B cell (primary cell): ENCODE measurements at regions not wholly inside any gene's neighbourhood (a gene's known extent, or its start where the extent isn't known, plus 50 kb on each side); places are given as distances from the start of the nearest gene placed in this dataset.

Source experiments
- ATAC-seq: fragments of 200-7000 bp; cut with Tn5 transposase; one replicate; pipeline ENCODE4 v1.10.0; 2021; ENCODE audit warnings: low read depth, mild to moderate bottlenecking, moderate number of reproducible peaks, moderate library complexity
- CTCF ChIA-PET: fragments of 350-600 bp; sonication (Branson Sonifier 250); formaldehyde crosslinking; loops from one replicate; lab custom pipeline; 2021; ENCODE audit warnings: antibody characterized with exemption, inconsistent platforms; lab: Charles Lee
- POLR2A ChIA-PET: fragments of 350-600 bp; sonication (Branson Sonifier 250); formaldehyde crosslinking; loops from one replicate; lab custom pipeline; 2021; ENCODE audit warnings: antibody characterized with exemption; lab: Charles Lee
- DNase-seq: peaks from one replicate; pipeline ENCODE4 v3.0.0; 2013
- H2AFZ ChIP-seq: 2 replicates; pipeline ENCODE4 v1.6.1; 2012; ENCODE audit warnings: mild to moderate bottlenecking, low read depth, low read length; ENCODE audit not compliant: insufficient read depth, poor library complexity, severe bottlenecking
- H3K27ac ChIP-seq, 2 donors: 1 replicate in 1 of 2; 2 replicates in 1 of 2; pipeline ENCODE4 v1.5.1; 2012 to 2013; ENCODE audit warnings: low read length in 2 of 2, mild to moderate bottlenecking in 2 of 2, moderate library complexity in 1 of 2
- H3K27me3 ChIP-seq, 4 experiments: fragments of 200-600 bp in 1 of 4; sonication (generic) in 1 of 4; replicated peaks in 1 of 4; 1 replicate in 2 of 4; 2 replicates in 2 of 4; pipeline versions ENCODE4 v1.6.1 to v1.7.0; 2013 to 2016; ENCODE audit warnings: low read length in 3 of 4, mild to moderate bottlenecking in 2 of 4, mixed read lengths in 1 of 4, moderate library complexity in 1 of 4; ENCODE audit not compliant: insufficient read depth in 4 of 4, control insufficient read depth in 3 of 4; ENCODE audit errors: control extremely low read depth in 1 of 4
- H3K36me3 ChIP-seq, 2 experiments: replicated peaks in 1 of 2; 1 replicate in 1 of 2; 2 replicates in 1 of 2; pipeline versions ENCODE4 v1.6.1 to v1.7.1; 2013; ENCODE audit warnings: low read length in 1 of 2; ENCODE audit not compliant: insufficient read depth in 2 of 2, control insufficient read depth in 1 of 2; ENCODE audit errors: control extremely low read depth in 1 of 2, extremely low read depth in 1 of 2
- H3K4me1 ChIP-seq, 2 donors: fragments of 200-600 bp in 1 of 2; sonication (generic) in 1 of 2; 1 replicate in 1 of 2; 2 replicates in 1 of 2; pipeline versions ENCODE4 v1.5.1 to v1.6.1; 2013 to 2017; ENCODE audit warnings: low read length in 2 of 2; ENCODE audit not compliant: control insufficient read depth in 2 of 2, insufficient read depth in 2 of 2
- H3K4me2 ChIP-seq: replicated peaks from 2 replicates; pipeline ENCODE3; 2012; ENCODE audit warnings: mild to moderate bottlenecking, low read depth, low read length; ENCODE audit not compliant: poor library complexity, severe bottlenecking
- H3K4me3 ChIP-seq, 5 experiments: fragments of 200-600 bp in 1 of 5; sonication (generic) in 1 of 5; 1 replicate in 3 of 5; 2 replicates in 2 of 5; pipeline versions ENCODE4 v1.5.1 to v1.7.0; 2011 to 2016; ENCODE audit warnings: low read length in 4 of 5, mild to moderate bottlenecking in 4 of 5, low read depth in 2 of 5, control low read depth in 1 of 5, moderate library complexity in 1 of 5; ENCODE audit not compliant: insufficient read depth in 1 of 5; ENCODE audit errors: control extremely low read depth in 1 of 5, extremely low read depth in 1 of 5
- H3K79me2 ChIP-seq: fragments of 200-600 bp; sonication (generic); one replicate; pipeline ENCODE4 v1.6.0; 2016; ENCODE audit warnings: low read length; ENCODE audit not compliant: control insufficient read depth, insufficient read depth
- H3K9ac ChIP-seq: fragments of 200-600 bp; sonication (generic); 2 replicates; pipeline ENCODE4 v1.6.1; 2017; ENCODE audit warnings: mild to moderate bottlenecking, low read length, moderate library complexity
- H3K9me3 ChIP-seq, 3 donors: one replicate each; pipeline versions ENCODE4 v1.6.1 to v1.7.1; 2013; ENCODE audit warnings: low read length in 2 of 3; ENCODE audit not compliant: control insufficient read depth in 2 of 3, insufficient read depth in 1 of 3; ENCODE audit errors: control extremely low read depth in 1 of 3
- H4K20me1 ChIP-seq: 2 replicates; pipeline ENCODE4 v1.6.0; 2012; ENCODE audit warnings: mild to moderate bottlenecking, low read length; ENCODE audit not compliant: insufficient read depth, control insufficient read depth, poor library complexity, severe bottlenecking
- H3K27ac Mint-ChIP-seq: one replicate; pipeline ENCODE4 v1.8.0; 2021; ENCODE audit warnings: mixed read lengths
- H3K27me3 Mint-ChIP-seq: one replicate; pipeline ENCODE4 v1.8.0; 2021; ENCODE audit warnings: mixed read lengths
- H3K4me1 Mint-ChIP-seq: one replicate; pipeline ENCODE4 v1.8.0; 2021; ENCODE audit warnings: mixed read lengths
- H3K4me3 Mint-ChIP-seq: one replicate; pipeline ENCODE4 v1.8.0; 2021; ENCODE audit warnings: mixed read lengths
- H3K9me3 Mint-ChIP-seq: one replicate; pipeline ENCODE4 v1.8.0; 2022; ENCODE audit warnings: mixed read lengths; ENCODE audit not compliant: insufficient read depth
- CTCF ChIP-seq: fragments of 200-600 bp; IDR thresholded peaks from one replicate; pipeline ENCODE4 v1.8.0; 2022; ENCODE audit warnings: antibody characterized with exemption, mild to moderate bottlenecking
- EZH2 ChIP-seq: IDR thresholded peaks from 2 replicates; pipeline ENCODE4 v1.6.1; 2012; ENCODE audit warnings: borderline replicate concordance, low read depth, mild to moderate bottlenecking, moderate library complexity, low read length; ENCODE audit not compliant: insufficient read depth, poor library complexity, severe bottlenecking
- WGBS: methylation state at CpG from one replicate; pipeline ENCODE4 v1.1.5; 2013; ENCODE audit warnings: missing lambda C conversion rate; ENCODE audit not compliant: insufficient coverage; 5-methylcytosine and 5-hydroxymethylcytosine counted together
- intact Hi-C: fragments of 100-400 bp; cut with micrococcal nuclease; formaldehyde crosslinking; loops from one replicate; pipeline ENCODE4 v1.10.0; 2022

GRCh38 chr16:60741810-60742209 lies 1294.4 kb downstream of the CDH8 start:
- no peak overlapping the region for H3K4me3 Mint-ChIP-seq
- ATAC-seq (no peak), DNase-seq (no peak)
- Histone ChIP-seq H3K27me3 (no peaks in the 10 kb centered on the region), H3K79me2 (no peaks in the 10 kb centered on the region), H3K36me3 (no peaks in the 10 kb centered on the region), H3K27ac (no peak overlapping the region), H4K20me1 (no peaks in the 10 kb centered on the region), H3K4me3 (no peak overlapping the region), H3K9ac (no peak overlapping the region), H2AFZ (no peak overlapping the region), H3K9me3 (peaks cover 0 to 5% (median 3%) of the 10 kb centered on the region in 3 donors), H3K4me1 (no peaks in the 10 kb centered on the region), H3K4me2 (no peak overlapping the region)
- H3K27ac Mint-ChIP-seq = no peak overlapping the region
- no peaks in the 10 kb centered on the region for H3K4me1 Mint-ChIP-seq
- 100% methylated on average over 1 of the region's 1 CpG for WGBS
- H3K27me3 Mint-ChIP-seq = no peaks in the 10 kb centered on the region
- POLR2A ChIA-PET = no interaction called here
- intact Hi-C loops = no loop called here
- no peak for TF ChIP-seq CTCF
- no peak for TF ChIP-seq EZH2
- CTCF ChIA-PET = no interaction called here
- peaks cover 2% of the 10 kb centered on the region for H3K9me3 Mint-ChIP-seq

- ChIA-PET CTCF (no interaction called here), POLR2A (no interaction called here)
- Mint-ChIP-seq H3K4me3 (no peak overlapping the region), H3K9me3 (peaks cover 6% of the 10 kb centered on the region), H3K27ac (no peak overlapping the region), H3K27me3 (no peaks in the 10 kb centered on the region), H3K4me1 (no peaks in the 10 kb centered on the region)
- H3K36me3 ChIP-seq = no peaks in the 10 kb centered on the region
- H3K79me2 ChIP-seq = no peaks in the 10 kb centered on the region
- H3K4me1 ChIP-seq = no peaks in the 10 kb centered on the region
- intact Hi-C loops = no loop called here
- no peak for DNase-seq
- H3K4me2 ChIP-seq = no peak overlapping the region
- TF ChIP-seq CTCF = no peak
- TF ChIP-seq EZH2 = no peak
- H3K9ac ChIP-seq = no peak overlapping the region
- H2AFZ ChIP-seq = no peak overlapping the region
- WGBS = 62% methylated on average over 8 of the region's 13 CpGs
- H4K20me1 ChIP-seq = no peaks in the 10 kb centered on the region
- H3K27me3 ChIP-seq = no peaks in the 10 kb centered on the region
- ATAC-seq = no peak
- H3K4me3 ChIP-seq = no peak overlapping the region
- H3K27ac ChIP-seq = no peak overlapping the region
- H3K9me3 ChIP-seq = peaks cover 0 to 5% (median 3%) of the 10 kb centered on the region in 3 donors
Measured at GRCh38 chr16:60739737-60740683, 1296.2 kb downstream of the CDH8 start.
